Omental fat pad (tissue), 3 donors: ENCODE measurements at regions not wholly inside any gene's neighbourhood (a gene's known extent, or its start where the extent isn't known, plus 50 kb on each side); places are given as distances from the start of the nearest gene placed in this dataset.

Experiments
- ATAC-seq: fragments of 150-250 bp; one replicate; pipeline ENCODE4 v1.9.1; 2016; ENCODE audit warnings: mild to moderate bottlenecking, moderate library complexity; ENCODE audit not compliant: low FRiP score
- DNase-seq: peaks from one replicate; pipeline ENCODE4 v3.0.0-alpha.2; 2019; ENCODE audit warnings: low spot score
- TF ChIP-seq, protein P1 (sequence below), 3 donors: fragments of 450-650 bp; IDR thresholded peaks; one replicate each; pipeline ENCODE4 v1.5.1; 2016 to 2017; ENCODE audit warnings: antibody characterized with exemption in 3 of 3, mild to moderate bottlenecking in 3 of 3, moderate library complexity in 2 of 3

DNA sequence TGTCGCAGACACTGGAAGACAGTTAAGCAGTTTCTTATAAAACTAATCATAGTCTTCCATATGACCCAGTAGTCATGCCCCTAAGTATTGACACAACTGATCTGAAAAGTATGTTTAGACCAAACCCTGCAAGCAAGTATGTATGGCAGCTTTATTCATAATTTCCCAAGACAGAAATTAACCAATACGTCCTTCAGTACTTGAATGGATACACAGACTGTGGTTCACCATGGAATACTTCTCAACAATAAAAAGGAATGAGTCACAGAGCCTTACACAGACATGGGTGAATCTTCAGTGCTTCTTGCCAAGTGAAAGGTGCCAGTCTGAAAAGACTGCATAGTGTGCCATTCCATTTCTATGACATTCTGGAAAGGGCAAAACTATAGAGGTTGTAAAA is 50.2 kb upstream of the AKR1E2 start:
- TF ChIP-seq, protein P1, sequence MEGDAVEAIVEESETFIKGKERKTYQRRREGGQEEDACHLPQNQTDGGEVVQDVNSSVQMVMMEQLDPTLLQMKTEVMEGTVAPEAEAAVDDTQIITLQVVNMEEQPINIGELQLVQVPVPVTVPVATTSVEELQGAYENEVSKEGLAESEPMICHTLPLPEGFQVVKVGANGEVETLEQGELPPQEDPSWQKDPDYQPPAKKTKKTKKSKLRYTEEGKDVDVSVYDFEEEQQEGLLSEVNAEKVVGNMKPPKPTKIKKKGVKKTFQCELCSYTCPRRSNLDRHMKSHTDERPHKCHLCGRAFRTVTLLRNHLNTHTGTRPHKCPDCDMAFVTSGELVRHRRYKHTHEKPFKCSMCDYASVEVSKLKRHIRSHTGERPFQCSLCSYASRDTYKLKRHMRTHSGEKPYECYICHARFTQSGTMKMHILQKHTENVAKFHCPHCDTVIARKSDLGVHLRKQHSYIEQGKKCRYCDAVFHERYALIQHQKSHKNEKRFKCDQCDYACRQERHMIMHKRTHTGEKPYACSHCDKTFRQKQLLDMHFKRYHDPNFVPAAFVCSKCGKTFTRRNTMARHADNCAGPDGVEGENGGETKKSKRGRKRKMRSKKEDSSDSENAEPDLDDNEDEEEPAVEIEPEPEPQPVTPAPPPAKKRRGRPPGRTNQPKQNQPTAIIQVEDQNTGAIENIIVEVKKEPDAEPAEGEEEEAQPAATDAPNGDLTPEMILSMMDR (IDR thresholded peaks at IDR 0.05), result no peak
- DNase-seq (no peak), ATAC-seq (no peak)

DNA sequence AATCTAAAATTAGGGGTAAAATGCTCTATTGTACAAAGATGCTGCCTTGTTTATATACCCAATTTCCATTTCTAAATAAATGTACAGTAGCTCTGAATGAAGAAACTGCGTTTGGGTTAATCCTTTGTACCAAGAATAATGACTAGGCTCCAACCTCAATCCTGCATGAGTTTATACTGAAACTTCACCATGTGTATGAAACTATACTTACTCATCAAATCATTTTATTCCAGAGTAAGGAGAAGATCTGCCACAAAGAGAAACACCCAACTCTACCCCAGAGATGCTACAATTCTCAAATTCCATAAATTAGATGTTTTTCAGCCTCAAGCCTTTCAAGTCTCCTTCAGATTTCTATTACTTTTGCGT is 53.8 kb upstream of the AKR1E2 start:
- TF ChIP-seq, protein P1 (IDR thresholded peaks at IDR 0.05), result no peak
- no peak for DNase-seq
- no peak for ATAC-seq

DNA sequence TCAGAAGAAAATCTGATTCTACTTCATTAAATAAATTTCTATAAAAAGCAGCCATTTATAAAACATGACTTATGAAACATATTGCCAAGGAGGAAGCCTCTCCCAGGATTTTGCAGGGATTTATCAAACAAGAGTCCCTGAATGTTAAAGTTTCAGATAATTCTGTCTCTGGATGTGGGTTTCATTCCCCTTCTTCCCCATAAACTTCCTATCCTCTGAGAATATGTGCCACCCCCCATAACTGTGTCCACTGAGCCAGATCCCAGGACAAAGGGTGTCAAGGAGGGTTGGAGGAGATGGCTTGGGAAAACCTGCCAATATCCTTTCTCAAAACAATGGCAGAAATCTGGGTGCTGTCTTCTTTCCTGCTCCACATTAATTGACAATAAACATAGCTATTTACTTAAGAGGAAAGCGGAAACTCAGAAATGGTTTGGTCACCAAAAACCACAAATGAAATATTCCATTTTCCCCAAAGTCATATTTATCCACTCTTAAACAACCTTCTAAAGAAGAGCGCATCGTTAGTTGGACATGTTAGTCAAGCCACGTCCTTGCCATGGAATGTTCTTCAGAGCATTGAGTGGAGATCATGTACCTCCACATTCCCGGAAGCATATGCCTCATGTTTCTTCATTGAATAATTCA is 54.3 kb upstream of the AKR1E2 start:
- ATAC-seq (peak; percentile 4), DNase-seq (no peak)
- TF ChIP-seq, protein P1 (IDR thresholded peaks at IDR 0.05), result no peak

DNA sequence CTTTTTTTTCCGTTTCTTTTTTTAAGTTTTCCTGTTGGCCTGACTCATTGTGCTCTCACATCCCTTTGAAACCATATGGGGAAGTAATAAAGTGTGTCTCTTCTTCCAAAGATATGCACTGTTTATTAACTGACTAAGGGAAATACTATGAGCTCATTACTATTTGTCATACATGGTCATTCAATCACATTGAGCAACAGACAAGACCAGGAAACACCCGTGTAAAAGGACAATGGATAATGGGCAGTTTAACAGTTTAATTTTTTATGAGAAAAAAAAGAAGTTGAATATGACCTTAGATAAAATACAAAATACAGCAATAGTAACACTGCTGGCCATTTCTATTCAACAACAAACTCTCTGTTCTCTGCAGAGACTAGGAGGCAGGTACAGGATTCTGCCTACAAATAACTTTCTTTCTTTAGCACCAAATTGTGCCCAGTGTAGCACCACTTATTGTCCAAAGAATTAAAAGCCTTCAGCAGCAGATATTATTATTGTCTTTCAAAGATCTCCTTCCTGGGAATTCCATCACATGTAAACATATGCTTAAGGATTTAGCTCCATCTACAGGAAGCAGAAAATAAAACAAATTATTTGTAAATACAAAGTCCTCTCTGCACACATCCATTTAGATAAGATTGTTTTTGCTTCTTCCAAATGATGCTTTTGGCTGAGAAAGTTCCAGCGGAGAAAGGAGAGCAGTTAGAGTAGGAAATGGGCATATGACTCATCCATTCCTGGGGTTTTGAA is 55.0 kb upstream of the AKR1E2 start:
- ATAC-seq, result peak; percentile 79
- DNase-seq, result no peak
- TF ChIP-seq, protein P1 (IDR thresholded peaks at IDR 0.05), result no peak

DNA sequence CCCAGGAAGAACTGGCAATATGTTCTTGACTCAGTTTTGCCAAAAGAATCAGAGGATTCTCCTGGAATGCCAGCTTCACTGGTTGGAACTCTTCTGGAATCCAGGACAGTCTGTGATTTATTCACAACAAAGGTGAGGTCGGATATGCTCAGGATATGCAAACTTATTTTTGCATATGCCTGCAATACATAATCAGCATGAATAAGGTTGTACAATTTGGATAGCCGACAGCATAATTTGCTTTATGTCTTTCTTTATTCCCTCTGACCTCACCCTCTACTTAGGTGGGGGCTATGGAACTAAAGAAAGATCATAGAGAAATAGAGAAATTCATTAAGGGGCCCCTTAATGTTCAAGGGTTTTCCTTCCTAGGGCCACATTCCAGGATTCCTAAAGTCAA is 57.6 kb upstream of the AKR1E2 start:
- TF ChIP-seq, protein P1 (IDR thresholded peaks at IDR 0.05), result no peak
- no peak for ATAC-seq
- no peak for DNase-seq

DNA sequence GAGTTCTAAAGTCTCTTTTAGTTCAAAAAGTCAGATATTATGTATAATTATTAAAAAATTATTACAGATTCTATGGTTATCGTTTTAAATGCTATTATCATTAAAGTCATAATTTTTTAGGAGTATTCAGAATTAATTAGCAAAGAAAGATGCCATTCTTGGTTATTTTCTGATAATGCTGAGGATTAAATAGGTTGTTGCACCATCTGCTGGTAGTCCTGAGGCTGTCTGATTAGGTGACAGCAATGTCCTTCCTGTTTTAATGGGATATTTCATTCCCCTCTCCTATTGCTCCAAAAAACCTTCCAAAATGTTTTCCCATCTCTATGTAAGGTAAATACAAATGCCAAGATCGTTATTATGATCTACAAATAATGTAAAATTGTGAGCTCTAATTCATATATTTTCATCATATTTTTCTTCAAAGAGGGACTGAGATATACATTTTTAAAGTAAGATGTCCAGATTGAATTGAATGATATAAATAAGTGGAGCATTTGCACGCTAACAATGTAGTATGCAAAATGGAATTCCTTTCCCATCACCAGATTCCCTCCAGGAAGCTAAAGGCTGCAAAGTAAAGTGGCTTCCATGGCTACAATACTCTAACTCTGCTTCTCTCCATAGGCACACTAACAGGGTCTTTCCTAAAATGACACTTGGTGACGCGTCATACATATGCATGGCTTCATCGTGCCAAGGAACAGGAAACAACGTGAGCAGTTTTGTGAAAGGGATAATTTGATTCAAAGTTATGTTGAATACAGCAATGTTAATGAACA is 58.8 kb upstream of the AKR1E2 start:
- TF ChIP-seq, protein P1 (IDR thresholded peaks at IDR 0.05), result no peak
- ATAC-seq (no peak), DNase-seq (no peak)
